Panc1 (cell line): ENCODE measurements at regions not wholly inside any gene's neighbourhood (a gene's known extent, or its start where the extent isn't known, plus 50 kb on each side); places are given as distances from the start of the nearest gene placed in this dataset.

Experiments
- ATAC-seq: fragments of 200-7000 bp; cut with Tn5 transposase; 2 replicates; pipeline ENCODE4 v1.9.1; 2020; ENCODE audit warnings: mild to moderate bottlenecking, moderate library complexity
- BruUV-seq: library from RNA; stranded (reverse); fragments of 400-500 nt; replicated peaks from 2 replicates; lab custom pipeline; 2021; lab: Mats Ljungman, UMichigan
- CTCF ChIA-PET: fragments of 300-600 bp; sonication (Branson Sonifier 250); formaldehyde crosslinking; loops from one replicate; lab custom pipeline; 2022; ENCODE audit warnings: antibody characterized with exemption; lab: Charles Lee
- POLR2A ChIA-PET: fragments of 300-600 bp; sonication (Branson Sonifier 250); formaldehyde crosslinking; loops from one replicate; lab custom pipeline; 2022; ENCODE audit warnings: antibody characterized with exemption; lab: Charles Lee
- DNase-seq: peaks from one replicate; pipeline ENCODE4 v3.0.0-alpha.2; 2010; ENCODE audit warnings: low read depth, low spot score
- H3K27ac ChIP-seq: 2 replicates; pipeline ENCODE4 v1.5.1; 2011; ENCODE audit warnings: mild to moderate bottlenecking, low read length, inconsistent platforms
- H3K27me3 ChIP-seq: fragments of 200-500 bp; sonication (Bioruptor generic); 2 replicates; pipeline ENCODE4 v1.6.0; 2014; ENCODE audit warnings: low read length, inconsistent platforms; ENCODE audit not compliant: control insufficient read depth, insufficient read depth
- H3K36me3 ChIP-seq: fragments of 200-500 bp; sonication (Bioruptor generic); 2 replicates; pipeline ENCODE4 v1.5.1; 2014; ENCODE audit warnings: inconsistent platforms, mild to moderate bottlenecking, low read length, moderate library complexity; ENCODE audit not compliant: control insufficient read depth, insufficient read depth
- H3K4me1 ChIP-seq: 2 replicates; pipeline ENCODE4 v1.5.1; 2011; ENCODE audit warnings: inconsistent platforms, mild to moderate bottlenecking, low read length, moderate library complexity; ENCODE audit not compliant: control insufficient read depth, insufficient read depth
- H3K4me3 ChIP-seq, 2 experiments: 2 replicates each; pipeline ENCODE4 v1.5.1; 2011 to 2012; ENCODE audit warnings: low read depth in 2 of 2, low read length in 2 of 2, mild to moderate bottlenecking in 2 of 2, inconsistent platforms in 1 of 2, moderate library complexity in 1 of 2
- H3K9me3 ChIP-seq: fragments of 200-500 bp; sonication (Bioruptor generic); 2 replicates; pipeline ENCODE4 v1.5.1; 2014; ENCODE audit warnings: low read depth, mild to moderate bottlenecking, inconsistent platforms, low read length, moderate library complexity; ENCODE audit not compliant: control insufficient read depth, insufficient read depth
- CTCF ChIP-seq: fragments of 450-650 bp; IDR thresholded peaks from 2 replicates; pipeline ENCODE4 v1.5.1; 2017; ENCODE audit warnings: mild to moderate bottlenecking
- POLR2AphosphoS5 ChIP-seq: IDR thresholded peaks from 2 replicates; pipeline ENCODE4 v1.6.1; 2012; ENCODE audit warnings: mild to moderate bottlenecking, low read depth, low read length, moderate library complexity
- SIN3A ChIP-seq: IDR thresholded peaks from 2 replicates; pipeline ENCODE4 v1.6.1; 2012; ENCODE audit warnings: low read depth, mild to moderate bottlenecking, low read length, moderate library complexity, borderline replicate concordance; ENCODE audit not compliant: insufficient read depth
- TCF7L2 ChIP-seq: IDR thresholded peaks from 2 replicates; pipeline ENCODE4 v1.6.1; 2011; ENCODE audit warnings: mild to moderate bottlenecking, low read depth, low read length, inconsistent platforms
- in situ Hi-C: cut with HindIII; loops from 2 replicates; pipeline ENCODE4 v1.10.0; 2016; ENCODE audit warnings: low sequenced_read_pairs, low pct_unique_long_range_greater_than_20kb
- intact Hi-C: fragments of 100-400 bp; cut with micrococcal nuclease; formaldehyde crosslinking; loops from one replicate; pipeline ENCODE4 v1.10.0; 2022; ENCODE audit not compliant: unreplicated experiment
- TF ChIP-seq, protein P1 (sequence below), 2 experiments: IDR thresholded peaks; 2 replicates each; pipeline ENCODE4 v1.6.1; 2011 to 2012; ENCODE audit warnings: low read depth in 2 of 2, control low read depth in 1 of 2, low read length in 1 of 2, mild to moderate bottlenecking in 1 of 2, moderate library complexity in 1 of 2; ENCODE audit not compliant: insufficient read depth in 1 of 2

DNA sequence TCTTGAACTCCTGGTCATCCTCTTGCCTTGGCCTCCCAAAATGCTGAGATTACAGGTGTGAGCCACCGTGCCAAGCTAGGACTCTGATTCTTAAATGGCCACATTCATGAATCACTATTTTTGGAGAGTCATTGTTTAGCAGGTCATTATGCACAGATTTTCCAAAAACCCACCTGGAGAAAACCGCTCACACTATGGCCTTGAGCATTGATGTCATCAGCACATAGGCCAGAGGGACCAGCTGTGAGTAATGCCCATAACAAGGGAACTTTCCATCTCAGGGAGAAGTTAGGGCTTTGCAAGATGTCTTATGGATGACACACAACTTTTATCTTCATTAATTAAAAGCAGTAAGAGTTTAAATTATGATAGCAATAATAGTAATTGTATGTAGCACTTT lies 86.4 kb upstream of the KIF5B start:
- intact Hi-C loops: no loop called here

DNA sequence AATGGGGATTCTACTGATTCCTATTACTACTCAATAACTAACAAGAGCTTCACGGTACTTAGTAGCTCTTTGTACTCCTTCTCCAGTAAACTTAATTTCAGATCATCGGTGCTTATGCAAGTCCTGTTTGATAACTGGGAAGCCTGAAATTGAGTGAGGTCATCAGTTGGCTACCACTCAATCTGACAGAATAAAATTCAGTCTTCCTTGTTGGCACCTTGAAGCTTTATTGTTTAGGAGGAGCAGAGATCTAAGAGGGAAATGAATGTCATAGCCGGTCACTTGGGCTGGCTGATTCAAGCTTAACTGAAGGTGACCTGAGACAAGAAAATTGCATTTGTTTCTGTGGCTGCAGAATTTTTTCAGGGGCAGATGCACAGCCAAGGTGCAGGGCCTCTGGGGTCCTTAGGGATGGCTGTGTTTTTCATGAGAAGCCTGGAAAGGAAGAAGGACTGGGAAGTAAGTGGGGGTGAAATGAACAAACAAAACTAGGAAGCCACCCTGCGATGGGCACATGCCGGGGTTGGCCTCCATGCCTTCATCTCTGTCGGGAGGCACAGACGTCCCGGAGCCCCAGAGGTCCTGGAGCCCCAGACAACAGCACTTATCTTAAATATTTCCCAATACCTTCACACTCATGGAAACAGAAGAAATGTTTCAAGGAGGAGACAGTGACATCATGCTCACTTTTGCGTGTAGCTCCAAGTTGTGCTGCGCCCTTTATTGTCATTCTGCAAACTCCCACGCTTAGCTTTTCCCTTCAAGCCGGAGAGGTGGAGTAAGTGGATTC lies 85.0 kb upstream of the KIF5B start:
- ChIA-PET POLR2A (no interaction called here), CTCF (no interaction called here)
- H3K27me3 ChIP-seq: no peaks in the 10 kb centered on the region
- BruUV-seq: no TSS peak
- H3K9me3 ChIP-seq: no peaks in the 10 kb centered on the region
- intact Hi-C loops (no loop called here), in situ Hi-C loops (no loop called here)
- no peak overlapping the region for H3K27ac ChIP-seq
- TF ChIP-seq, protein P1, sequence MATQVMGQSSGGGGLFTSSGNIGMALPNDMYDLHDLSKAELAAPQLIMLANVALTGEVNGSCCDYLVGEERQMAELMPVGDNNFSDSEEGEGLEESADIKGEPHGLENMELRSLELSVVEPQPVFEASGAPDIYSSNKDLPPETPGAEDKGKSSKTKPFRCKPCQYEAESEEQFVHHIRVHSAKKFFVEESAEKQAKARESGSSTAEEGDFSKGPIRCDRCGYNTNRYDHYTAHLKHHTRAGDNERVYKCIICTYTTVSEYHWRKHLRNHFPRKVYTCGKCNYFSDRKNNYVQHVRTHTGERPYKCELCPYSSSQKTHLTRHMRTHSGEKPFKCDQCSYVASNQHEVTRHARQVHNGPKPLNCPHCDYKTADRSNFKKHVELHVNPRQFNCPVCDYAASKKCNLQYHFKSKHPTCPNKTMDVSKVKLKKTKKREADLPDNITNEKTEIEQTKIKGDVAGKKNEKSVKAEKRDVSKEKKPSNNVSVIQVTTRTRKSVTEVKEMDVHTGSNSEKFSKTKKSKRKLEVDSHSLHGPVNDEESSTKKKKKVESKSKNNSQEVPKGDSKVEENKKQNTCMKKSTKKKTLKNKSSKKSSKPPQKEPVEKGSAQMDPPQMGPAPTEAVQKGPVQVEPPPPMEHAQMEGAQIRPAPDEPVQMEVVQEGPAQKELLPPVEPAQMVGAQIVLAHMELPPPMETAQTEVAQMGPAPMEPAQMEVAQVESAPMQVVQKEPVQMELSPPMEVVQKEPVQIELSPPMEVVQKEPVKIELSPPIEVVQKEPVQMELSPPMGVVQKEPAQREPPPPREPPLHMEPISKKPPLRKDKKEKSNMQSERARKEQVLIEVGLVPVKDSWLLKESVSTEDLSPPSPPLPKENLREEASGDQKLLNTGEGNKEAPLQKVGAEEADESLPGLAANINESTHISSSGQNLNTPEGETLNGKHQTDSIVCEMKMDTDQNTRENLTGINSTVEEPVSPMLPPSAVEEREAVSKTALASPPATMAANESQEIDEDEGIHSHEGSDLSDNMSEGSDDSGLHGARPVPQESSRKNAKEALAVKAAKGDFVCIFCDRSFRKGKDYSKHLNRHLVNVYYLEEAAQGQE (IDR thresholded peaks at IDR 0.05; ENCODE audit: insufficient read depth in 1 of 2, low read depth in 2 of 2, low read length in 1 of 2): no peak
- no peak for TF ChIP-seq TCF7L2
- TF ChIP-seq CTCF: no peak
- TF ChIP-seq POLR2AphosphoS5: no peak
- no peak for TF ChIP-seq SIN3A
- no peak for ATAC-seq
- H3K36me3 ChIP-seq: no peaks in the 10 kb centered on the region
- no peaks in the 10 kb centered on the region for H3K4me1 ChIP-seq
- DNase-seq: no peak
- no peak overlapping the region for H3K4me3 ChIP-seq

More for the DNA sequence above, 86.4 kb upstream of the KIF5B start:
- Histone ChIP-seq H3K4me3 (no peak overlapping the region), H3K36me3 (no peaks in the 10 kb centered on the region), H3K4me1 (no peaks in the 10 kb centered on the region), H3K9me3 (no peaks in the 10 kb centered on the region), H3K27me3 (no peaks in the 10 kb centered on the region), H3K27ac (no peak overlapping the region)
- ATAC-seq (no peak), DNase-seq (no peak)
- ChIA-PET POLR2A (interaction anchor here (0.6 kb wide), 1 partner anchor 453 kb away, joined by 4 read pairs; no protein-coding TSS in a partner anchor), CTCF (no interaction called here)
- in situ Hi-C loops: no loop called here
- TF ChIP-seq TCF7L2 (no peak), CTCF (no peak)
- no TSS peak for BruUV-seq
